ENCODE measurements at regions not wholly inside any gene's neighbourhood (a gene's known extent, or its start where the extent isn't known, plus 50 kb on each side); places are given as distances from the start of the nearest gene placed in this dataset.
A peak's percentile ranks its signal among the peaks of the same experiment; 100 is the strongest.

GRCh38 chr3:66622756-66623457 is 122.1 kb upstream of the LRIG1 start:
- DNase-seq (no peak), ATAC-seq (no peak)
- intact Hi-C loops (cut with micrococcal nuclease), result no loop called here
- Histone ChIP-seq H3K27ac (ENCODE audit: low read depth, low read length) (no peak overlapping the region), H3K4me1 (ENCODE audit: control insufficient read depth in 2 of 2, insufficient read depth in 2 of 2, low read length in 2 of 2) (no peaks in the 10 kb centered on the region), H3K27me3 (ENCODE audit: control insufficient read depth in 2 of 2, insufficient read depth in 2 of 2, low read length in 2 of 2) (no peaks in the 10 kb centered on the region), H3K9me3 (ENCODE audit: control insufficient read depth in 2 of 3, low read length in 3 of 3) (no peaks in the 10 kb centered on the region), H3K36me3 (ENCODE audit: control insufficient read depth in 2 of 3, insufficient read depth in 3 of 3, low read length in 3 of 3) (no peaks in the 10 kb centered on the region), H3K4me3 (ENCODE audit: low read length) (no peak overlapping the region)
- Mint-ChIP-seq H3K9me3 (no peaks in the 10 kb centered on the region), H3K4me1 (peaks cover 0 to 3% (median 0%) of the 10 kb centered on the region in 7 donors), H3K36me3 (no peaks in the 10 kb centered on the region), H3K27me3 (peaks cover 0 to 3% (median 0%) of the 10 kb centered on the region in 5 donors), H3K27ac (no peak overlapping the region), H3K4me3 (no peak overlapping the region)
- ChIA-PET CTCF (no interaction called here), POLR2A (no interaction called here)

- CTCF ChIA-PET, result interaction anchor here (0.6 kb wide), 1 partner anchor 349 kb away, joined by 4 read pairs; no protein-coding TSS in a partner anchor
- Mint-ChIP-seq H3K4me3 (no peak overlapping the region), H3K9me3 (no peaks in the 10 kb centered on the region), H3K27me3 (peaks cover 0 to 3% (median 0%) of the 10 kb centered on the region in 5 donors), H3K27ac (no peak overlapping the region), H3K4me1 (peaks cover 0 to 3% (median 0%) of the 10 kb centered on the region in 7 donors), H3K36me3 (no peaks in the 10 kb centered on the region)
- Histone ChIP-seq H3K27ac (ENCODE audit: low read depth, low read length) (no peak overlapping the region), H3K9me3 (ENCODE audit: control insufficient read depth in 2 of 3, low read length in 3 of 3) (no peaks in the 10 kb centered on the region), H3K4me1 (ENCODE audit: control insufficient read depth in 2 of 2, insufficient read depth in 2 of 2, low read length in 2 of 2) (no peaks in the 10 kb centered on the region), H3K27me3 (ENCODE audit: control insufficient read depth in 2 of 2, insufficient read depth in 2 of 2, low read length in 2 of 2) (no peaks in the 10 kb centered on the region), H3K36me3 (ENCODE audit: control insufficient read depth in 2 of 3, insufficient read depth in 3 of 3, low read length in 3 of 3) (no peaks in the 10 kb centered on the region), H3K4me3 (ENCODE audit: low read length) (no peak overlapping the region)
- DNase-seq, result no peak
- intact Hi-C loops (cut with micrococcal nuclease), result no loop called here
- ATAC-seq, result no peak
- POLR2A ChIA-PET, result no interaction called here
Observed at GRCh38 chr3:66625505-66626216, 124.8 kb upstream of the LRIG1 start.

GRCh38 chr3:66629150-66629981 is 128.5 kb upstream of the LRIG1 start:
- Mint-ChIP-seq H3K4me3 (no peak overlapping the region), H3K4me1 (peaks cover 0 to 4% (median 0%) of the 10 kb centered on the region in 7 donors)

GRCh38 chr3:66629982-66630368 is 129.2 kb upstream of the LRIG1 start:
- no peak overlapping the region for H3K27ac Mint-ChIP-seq
- H3K4me3 Mint-ChIP-seq, result no peak overlapping the region
- DNase-seq (no peak), ATAC-seq (no peak)
- Histone ChIP-seq H3K36me3 (ENCODE audit: control insufficient read depth in 2 of 3, insufficient read depth in 3 of 3, low read length in 3 of 3) (no peaks in the 10 kb centered on the region), H3K4me3 (ENCODE audit: low read length) (no peak overlapping the region), H3K4me1 (ENCODE audit: control insufficient read depth in 2 of 2, insufficient read depth in 2 of 2, low read length in 2 of 2) (no peaks in the 10 kb centered on the region), H3K27me3 (ENCODE audit: control insufficient read depth in 2 of 2, insufficient read depth in 2 of 2, low read length in 2 of 2) (no peaks in the 10 kb centered on the region), H3K27ac (ENCODE audit: low read depth, low read length) (no peak overlapping the region), H3K9me3 (ENCODE audit: control insufficient read depth in 2 of 3, low read length in 3 of 3) (no peaks in the 10 kb centered on the region)
- H3K36me3 Mint-ChIP-seq, result peaks cover 0 to 4% (median 0%) of the 10 kb centered on the region in 5 donors
- intact Hi-C loops (cut with micrococcal nuclease), result no loop called here
- H3K27me3 Mint-ChIP-seq, result peaks cover 0 to 8% (median 0%) of the 10 kb centered on the region in 5 donors
- H3K4me1 Mint-ChIP-seq, result peaks cover 0 to 4% (median 0%) of the 10 kb centered on the region in 7 donors
- CTCF ChIA-PET, result no interaction called here
- POLR2A ChIA-PET, result interaction anchor here (0.6 kb wide), 1 partner anchor 10 kb away, joined by 4 read pairs; no protein-coding TSS in a partner anchor
- H3K9me3 Mint-ChIP-seq, result peaks cover 0 to 2% (median 0%) of the 10 kb centered on the region in 11 donors

More at GRCh38 chr3:66629150-66629981, 128.5 kb upstream of the LRIG1 start:
- DNase-seq, result no peak
- H3K27ac ChIP-seq (ENCODE audit: low read depth, low read length), result no peak overlapping the region
- Mint-ChIP-seq H3K36me3 (peaks cover 0 to 4% (median 0%) of the 10 kb centered on the region in 5 donors), H3K27ac (no peak overlapping the region), H3K27me3 (peaks cover 0 to 5% (median 0%) of the 10 kb centered on the region in 5 donors), H3K9me3 (peaks cover 0 to 2% (median 0%) of the 10 kb centered on the region in 11 donors)
- no peak for ATAC-seq
- no peaks in the 10 kb centered on the region for H3K4me1 ChIP-seq (ENCODE audit: control insufficient read depth in 2 of 2, insufficient read depth in 2 of 2, low read length in 2 of 2)
- ChIA-PET CTCF (no interaction called here), POLR2A (interaction anchor here (0.6 kb wide), 1 partner anchor 1304 kb away, joined by 3 read pairs; no protein-coding TSS in a partner anchor)
- H3K9me3 ChIP-seq (ENCODE audit: control insufficient read depth in 2 of 3, low read length in 3 of 3), result no peaks in the 10 kb centered on the region
- intact Hi-C loops (cut with micrococcal nuclease), result no loop called here
- H3K27me3 ChIP-seq (ENCODE audit: control insufficient read depth in 2 of 2, insufficient read depth in 2 of 2, low read length in 2 of 2), result no peaks in the 10 kb centered on the region
- H3K4me3 ChIP-seq (ENCODE audit: low read length), result no peak overlapping the region
- H3K36me3 ChIP-seq (ENCODE audit: control insufficient read depth in 2 of 3, insufficient read depth in 3 of 3, low read length in 3 of 3), result no peaks in the 10 kb centered on the region

- CTCF ChIA-PET, result interaction anchor here (0.6 kb wide), 1 partner anchor 372 kb away, joined by 4 read pairs; no protein-coding TSS in a partner anchor
- intact Hi-C loops (cut with micrococcal nuclease), result no loop called here
- no peak overlapping the region for H3K27ac ChIP-seq (ENCODE audit: low read depth, low read length)
- Mint-ChIP-seq H3K4me3 (no peak overlapping the region), H3K27me3 (peaks cover 0 to 8% (median 0%) of the 10 kb centered on the region in 5 donors), H3K9me3 (peaks cover 0 to 3% (median 0%) of the 10 kb centered on the region in 11 donors), H3K36me3 (peaks cover 0 to 4% (median 0%) of the 10 kb centered on the region in 5 donors), H3K27ac (no peak overlapping the region), H3K4me1 (peaks cover 0 to 5% (median 2%) of the 10 kb centered on the region in 7 donors)
- H3K4me1 ChIP-seq (ENCODE audit: control insufficient read depth in 2 of 2, insufficient read depth in 2 of 2, low read length in 2 of 2), result no peaks in the 10 kb centered on the region
- no peaks in the 10 kb centered on the region for H3K27me3 ChIP-seq (ENCODE audit: control insufficient read depth in 2 of 2, insufficient read depth in 2 of 2, low read length in 2 of 2)
- no peak for DNase-seq
- H3K9me3 ChIP-seq (ENCODE audit: control insufficient read depth in 2 of 3, low read length in 3 of 3), result no peaks in the 10 kb centered on the region
- POLR2A ChIA-PET, result no interaction called here
- no peak for ATAC-seq
- H3K4me3 ChIP-seq (ENCODE audit: low read length), result no peak overlapping the region
- no peaks in the 10 kb centered on the region for H3K36me3 ChIP-seq (ENCODE audit: control insufficient read depth in 2 of 3, insufficient read depth in 3 of 3, low read length in 3 of 3)
Observed at GRCh38 chr3:66633402-66634381, 132.9 kb upstream of the LRIG1 start.

- no peaks in the 10 kb centered on the region for H3K4me1 ChIP-seq (ENCODE audit: control insufficient read depth in 2 of 2, insufficient read depth in 2 of 2, low read length in 2 of 2)
- no peaks in the 10 kb centered on the region for H3K27me3 ChIP-seq (ENCODE audit: control insufficient read depth in 2 of 2, insufficient read depth in 2 of 2, low read length in 2 of 2)
- H3K4me3 Mint-ChIP-seq, result peak overlapping the region in 1 of 10 donors; percentile 5
- H3K4me1 Mint-ChIP-seq, result peaks cover 0 to 10% (median 3%) of the 10 kb centered on the region in 7 donors
- no peak overlapping the region for H3K27ac Mint-ChIP-seq
- CTCF ChIA-PET, result no interaction called here
- H3K27me3 Mint-ChIP-seq, result peaks cover 0 to 8% (median 0%) of the 10 kb centered on the region in 5 donors
- H3K36me3 Mint-ChIP-seq, result no peaks in the 10 kb centered on the region
- DNase-seq (no peak), ATAC-seq (no peak)
- POLR2A ChIA-PET, result no interaction called here
- no peaks in the 10 kb centered on the region for H3K36me3 ChIP-seq (ENCODE audit: control insufficient read depth in 2 of 3, insufficient read depth in 3 of 3, low read length in 3 of 3)
- H3K9me3 ChIP-seq (ENCODE audit: control insufficient read depth in 2 of 3, low read length in 3 of 3), result no peaks in the 10 kb centered on the region
- H3K9me3 Mint-ChIP-seq, result peaks cover 0 to 3% (median 0%) of the 10 kb centered on the region in 11 donors
- H3K27ac ChIP-seq (ENCODE audit: low read depth, low read length), result no peak overlapping the region
- intact Hi-C loops (cut with micrococcal nuclease), result no loop called here
- no peak overlapping the region for H3K4me3 ChIP-seq (ENCODE audit: low read length)
Observed at GRCh38 chr3:66638717-66639116, 137.9 kb upstream of the LRIG1 start.
